Epithelial cell of esophagus (primary cell): ENCODE measurements at regions not wholly inside any gene's neighbourhood (a gene's known extent, or its start where the extent isn't known, plus 50 kb on each side); places are given as distances from the start of the nearest gene placed in this dataset.

ENCODE experiments used
- DNase-seq: peaks from one replicate; pipeline ENCODE4 v3.0.0; 2010; ENCODE audit warnings: low read depth
- H3K4me3 ChIP-seq: 2 replicates; pipeline ENCODE4 v1.5.1; 2011; ENCODE audit warnings: mild to moderate bottlenecking, low read length, control low read depth
- TF ChIP-seq, protein P1 (sequence below): IDR thresholded peaks from 2 replicates; pipeline ENCODE4 v1.5.1; 2011; ENCODE audit warnings: low read depth, mild to moderate bottlenecking, low read length, control low read depth, inconsistent platforms; ENCODE audit not compliant: insufficient read depth; ENCODE audit errors: missing control alignments

DNA sequence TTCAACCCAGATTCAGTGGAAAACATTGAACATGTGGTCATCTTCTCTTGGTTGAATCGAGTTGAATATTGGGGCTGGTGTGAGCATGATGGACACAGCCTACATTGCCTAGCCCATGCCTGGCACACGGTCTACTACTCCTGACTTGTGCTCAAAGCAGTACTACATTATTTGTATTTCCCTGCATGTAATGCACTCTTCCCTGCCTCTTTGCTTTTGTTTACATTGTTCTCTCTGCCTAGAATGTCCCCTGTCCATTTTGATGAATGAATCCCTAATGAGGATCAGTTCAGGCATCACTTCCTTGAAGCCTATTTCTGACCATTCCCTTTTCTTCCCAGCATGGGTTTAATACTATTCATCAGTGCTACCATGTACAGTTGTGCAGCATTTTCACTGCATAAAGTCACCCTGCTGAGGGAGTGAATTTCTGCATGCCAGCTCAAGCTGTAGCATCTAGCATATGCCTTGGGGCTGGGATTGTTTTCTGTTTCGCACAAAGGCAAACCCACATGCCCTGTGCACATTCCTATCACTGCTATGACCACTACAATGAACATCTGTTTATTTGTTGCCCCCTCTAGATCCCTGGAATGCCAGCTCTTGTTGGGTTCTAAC lies 75.3 kb upstream of the CCN6 start:
- DNase-seq, result peak; percentile 73
- no peak overlapping the region for H3K4me3 ChIP-seq
- TF ChIP-seq, protein P1, sequence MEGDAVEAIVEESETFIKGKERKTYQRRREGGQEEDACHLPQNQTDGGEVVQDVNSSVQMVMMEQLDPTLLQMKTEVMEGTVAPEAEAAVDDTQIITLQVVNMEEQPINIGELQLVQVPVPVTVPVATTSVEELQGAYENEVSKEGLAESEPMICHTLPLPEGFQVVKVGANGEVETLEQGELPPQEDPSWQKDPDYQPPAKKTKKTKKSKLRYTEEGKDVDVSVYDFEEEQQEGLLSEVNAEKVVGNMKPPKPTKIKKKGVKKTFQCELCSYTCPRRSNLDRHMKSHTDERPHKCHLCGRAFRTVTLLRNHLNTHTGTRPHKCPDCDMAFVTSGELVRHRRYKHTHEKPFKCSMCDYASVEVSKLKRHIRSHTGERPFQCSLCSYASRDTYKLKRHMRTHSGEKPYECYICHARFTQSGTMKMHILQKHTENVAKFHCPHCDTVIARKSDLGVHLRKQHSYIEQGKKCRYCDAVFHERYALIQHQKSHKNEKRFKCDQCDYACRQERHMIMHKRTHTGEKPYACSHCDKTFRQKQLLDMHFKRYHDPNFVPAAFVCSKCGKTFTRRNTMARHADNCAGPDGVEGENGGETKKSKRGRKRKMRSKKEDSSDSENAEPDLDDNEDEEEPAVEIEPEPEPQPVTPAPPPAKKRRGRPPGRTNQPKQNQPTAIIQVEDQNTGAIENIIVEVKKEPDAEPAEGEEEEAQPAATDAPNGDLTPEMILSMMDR, result no peak

DNA sequence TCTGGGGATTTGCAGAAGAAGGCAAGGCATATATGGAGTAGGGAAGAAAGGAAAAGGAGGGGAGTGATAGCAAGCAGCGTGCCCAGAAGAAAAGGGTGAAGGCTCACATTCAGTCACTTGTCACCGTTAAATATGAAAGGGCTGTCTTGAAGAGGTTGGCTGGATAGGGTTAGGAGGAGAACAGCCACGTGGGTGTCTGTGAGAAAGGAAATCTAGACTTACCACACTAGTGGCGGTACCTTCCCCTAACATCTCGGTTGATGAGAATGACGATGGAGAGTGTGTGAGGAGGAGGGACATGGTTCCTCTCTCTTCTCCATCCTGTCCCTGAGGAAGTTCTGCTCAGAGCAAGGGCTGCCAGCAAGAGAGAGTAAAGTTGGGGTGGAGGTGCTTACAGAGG lies 74.3 kb upstream of the CCN6 start:
- no peak overlapping the region for H3K4me3 ChIP-seq
- TF ChIP-seq, protein P1, result no peak
- DNase-seq, result no peak

DNA sequence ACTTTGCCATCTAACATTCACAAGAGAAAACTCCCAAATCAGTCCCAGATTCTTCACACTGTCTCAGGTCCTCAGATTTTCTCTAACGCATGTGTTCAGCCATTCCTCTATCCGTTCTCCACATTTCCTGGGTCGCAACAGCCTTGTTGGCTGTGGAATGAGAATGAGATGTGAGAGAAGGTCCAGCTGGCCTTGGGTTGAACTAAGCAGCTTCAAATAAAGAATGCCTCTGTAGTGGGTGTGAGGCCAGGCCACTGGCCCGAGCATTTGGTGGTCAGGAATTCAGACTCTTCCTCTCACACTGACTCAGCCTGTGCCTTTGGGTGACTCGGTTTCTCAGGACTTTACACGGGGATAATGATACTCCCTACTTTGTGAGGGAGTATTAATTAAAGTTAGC lies 73.8 kb upstream of the CCN6 start:
- TF ChIP-seq, protein P1, result no peak
- no peak overlapping the region for H3K4me3 ChIP-seq
- no peak for DNase-seq

DNA sequence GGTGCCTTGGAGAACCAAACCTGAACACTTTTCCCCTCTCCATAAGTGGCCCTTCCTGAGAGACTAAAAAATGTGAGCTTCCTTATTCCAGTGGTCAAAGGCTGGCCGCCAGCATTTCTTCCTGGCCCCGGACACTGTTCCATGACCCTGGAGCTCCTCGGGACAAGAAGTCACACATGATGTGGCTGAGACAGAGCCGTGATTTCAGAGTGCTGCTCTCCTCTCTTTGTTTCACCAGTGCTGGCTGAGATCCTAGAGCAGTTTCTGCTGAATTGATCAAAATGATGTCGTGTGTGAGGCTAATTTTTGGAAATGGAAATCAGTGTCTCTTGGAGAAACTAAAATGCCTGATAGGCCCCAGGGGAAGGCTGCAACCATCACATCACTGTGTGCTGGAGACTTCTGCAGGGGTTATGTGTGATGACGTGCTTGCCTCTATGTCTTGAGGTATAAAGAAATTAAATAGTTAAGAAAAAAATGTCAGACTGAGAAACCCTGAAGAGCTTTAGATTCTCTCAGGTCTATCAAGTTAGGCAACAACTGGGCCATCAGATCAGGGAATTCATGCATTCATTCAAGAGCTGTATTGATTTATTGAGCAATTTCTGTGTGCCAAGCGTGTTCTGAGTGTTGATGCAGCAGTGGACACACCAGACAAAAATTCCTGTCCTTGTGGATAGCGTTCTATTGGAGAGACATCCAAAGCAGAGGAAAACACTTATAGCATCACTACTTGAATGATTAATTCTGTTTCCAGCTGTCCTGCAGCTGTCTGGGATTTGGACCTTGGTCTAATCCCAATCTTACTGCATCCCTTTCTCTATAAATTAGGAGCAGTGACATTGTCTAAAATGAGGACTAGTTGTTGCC lies 72.7 kb upstream of the CCN6 start:
- TF ChIP-seq, protein P1, result no peak
- H3K4me3 ChIP-seq, result no peak overlapping the region
- DNase-seq, result no peak

DNA sequence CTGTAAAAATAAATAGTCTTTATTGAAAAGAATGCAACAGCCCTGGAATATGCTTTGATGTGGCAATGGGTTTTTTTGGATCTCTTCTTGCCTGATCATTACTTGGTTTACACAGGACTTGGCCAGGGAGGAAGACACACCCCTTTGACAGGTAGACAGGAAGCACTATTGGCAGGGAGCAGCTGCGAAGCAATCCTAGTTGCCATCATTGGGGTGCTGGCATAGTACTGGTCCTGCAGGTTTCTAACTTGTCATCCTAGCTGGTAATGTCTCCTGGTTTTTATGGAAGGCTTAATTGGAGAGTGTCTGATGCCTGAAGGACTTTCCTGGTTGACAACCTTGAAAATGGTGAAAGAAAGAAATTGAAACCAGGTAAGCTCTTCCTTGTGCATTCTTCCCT lies 71.2 kb upstream of the CCN6 start:
- H3K4me3 ChIP-seq, result no peak overlapping the region
- TF ChIP-seq, protein P1, result no peak
- peak; percentile 86 for DNase-seq

DNA sequence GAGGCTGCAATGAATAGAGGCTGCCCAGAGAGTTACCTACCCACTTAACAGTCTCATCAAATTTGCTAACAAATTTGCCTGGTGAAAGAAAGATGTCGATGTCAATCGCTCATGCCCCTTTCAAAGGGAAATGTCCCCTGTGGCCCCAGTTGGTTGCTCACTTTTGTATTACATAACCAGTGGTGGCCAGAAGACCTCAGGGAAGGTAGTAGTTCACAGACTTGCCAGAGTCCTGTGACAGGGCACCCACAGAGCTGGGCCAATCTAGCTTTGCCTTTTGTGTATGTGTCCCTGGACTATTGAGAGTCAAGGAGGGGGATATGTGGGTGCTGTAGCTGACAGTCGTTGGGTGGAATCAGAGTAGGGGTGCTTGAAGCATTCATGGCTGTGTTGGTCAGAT lies 70.7 kb upstream of the CCN6 start:
- TF ChIP-seq, protein P1, result no peak
- DNase-seq, result no peak

DNA sequence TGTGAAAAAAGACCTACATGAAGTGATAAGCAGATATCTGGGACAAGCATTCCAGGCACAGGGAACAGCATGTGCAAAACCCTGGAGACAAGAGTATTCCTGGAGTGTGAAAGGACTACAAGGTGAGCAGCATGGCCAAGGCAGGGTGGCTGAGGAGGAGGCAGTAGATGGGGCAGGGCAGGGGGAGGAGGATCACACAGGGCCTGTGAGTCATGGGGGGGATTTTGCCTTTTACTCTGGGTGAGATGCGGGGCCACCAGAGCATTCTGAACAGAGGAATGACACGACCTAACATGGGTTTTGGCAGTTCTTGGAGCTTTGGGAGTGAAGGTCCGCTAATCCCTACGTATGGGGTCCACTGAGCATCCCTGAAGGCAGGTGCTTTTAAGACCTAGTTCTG lies 69.8 kb upstream of the CCN6 start:
- TF ChIP-seq, protein P1, result no peak
- DNase-seq, result no peak
- H3K4me3 ChIP-seq, result no peak overlapping the region

More for the DNA sequence above, 70.7 kb upstream of the CCN6 start:
- H3K4me3 ChIP-seq, result no peak overlapping the region
